ENCODE measurements at regions not wholly inside any gene's neighbourhood (a gene's known extent, or its start where the extent isn't known, plus 50 kb on each side); places are given as distances from the start of the nearest gene placed in this dataset.
"Not testable (repeated sequence)": the region's sequence is repeated elsewhere in the genome, so short reads cannot be mapped to it uniquely, and the experiment has no call there.

DNA sequence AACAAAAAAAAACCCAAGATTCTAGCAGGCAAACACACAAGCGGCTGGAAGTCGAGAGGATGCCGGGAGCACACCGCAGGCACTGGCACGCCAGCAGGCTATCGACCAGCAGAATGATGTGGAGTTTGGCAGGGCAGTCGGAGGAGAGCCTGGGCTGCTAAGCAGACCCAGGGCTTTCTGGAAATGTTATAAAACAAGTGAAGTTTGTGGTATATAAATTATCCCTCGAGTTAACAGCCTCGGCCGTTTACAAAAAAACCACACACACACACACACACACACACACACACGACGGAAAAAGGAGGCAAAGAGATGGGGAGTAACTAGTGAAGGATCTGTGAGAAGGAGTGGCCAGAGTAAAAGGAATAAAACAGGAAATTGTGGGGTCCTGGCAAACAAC is 87.2 kb upstream of the IVNS1ABP start:
- no peak for DNase-seq (ENCODE audit: low read depth in 2 of 2)

DNA sequence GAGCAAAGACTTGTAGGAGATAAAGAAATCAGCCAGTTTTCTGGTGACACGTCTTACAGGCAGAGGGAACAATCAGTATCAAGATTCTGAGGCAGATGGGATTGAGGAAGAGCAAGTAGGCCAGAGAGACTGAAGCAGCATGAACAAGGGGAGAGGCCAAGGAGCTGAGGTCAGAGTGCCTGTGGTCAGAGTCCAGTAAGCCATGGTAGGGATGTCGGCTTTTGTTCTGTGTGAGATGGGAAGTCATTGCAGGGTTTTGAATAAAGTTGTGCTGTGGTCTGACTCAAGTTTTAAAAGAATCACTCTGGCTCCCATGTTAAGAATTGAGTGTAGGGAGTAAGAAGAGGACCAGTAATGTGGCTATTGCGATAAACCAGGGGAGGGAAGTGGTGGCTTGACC is 85.9 kb upstream of the IVNS1ABP start:
- no peak for DNase-seq (ENCODE audit: low read depth in 2 of 2)

DNA sequence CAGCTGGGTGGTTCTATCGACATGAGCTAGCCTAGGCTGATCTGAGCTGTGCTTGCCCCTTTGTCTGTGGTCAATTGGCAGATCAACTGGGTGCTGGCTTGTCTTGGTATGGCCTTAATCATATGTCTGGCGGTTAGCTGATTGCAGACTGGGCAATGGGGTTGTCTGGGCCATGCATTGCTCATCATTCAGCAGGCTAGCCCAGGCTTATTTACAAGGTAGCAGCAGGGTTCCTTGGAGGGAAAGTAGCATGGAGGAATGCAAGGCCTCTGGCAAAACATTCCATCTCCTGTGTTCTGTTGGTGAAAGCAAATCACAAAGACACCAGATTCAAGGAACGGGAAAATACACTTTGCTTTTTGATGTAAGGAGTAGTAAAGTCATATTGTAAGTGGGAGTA is 84.0 kb upstream of the IVNS1ABP start:
- DNase-seq (ENCODE audit: low read depth in 2 of 2): no peak

DNA sequence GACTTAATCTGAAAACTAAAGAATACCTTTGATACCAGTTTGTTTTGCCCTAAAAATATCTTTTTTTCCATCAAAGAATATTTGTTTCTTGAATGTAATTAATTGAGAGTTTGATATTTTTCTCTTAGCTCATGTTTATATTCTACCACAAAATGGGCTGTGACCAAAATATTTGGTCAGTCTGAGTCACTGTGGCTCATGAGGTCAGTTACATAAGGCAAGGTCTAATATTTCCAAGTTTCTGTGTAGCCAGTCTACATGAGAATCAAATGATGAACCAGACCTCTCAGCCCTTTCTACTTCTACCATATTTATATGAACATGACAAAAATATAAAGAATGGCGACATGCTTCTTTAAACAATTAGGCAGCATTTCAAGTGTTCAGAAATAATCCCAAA is 83.0 kb upstream of the IVNS1ABP start:
- DNase-seq (ENCODE audit: low read depth in 2 of 2): no peak

DNA sequence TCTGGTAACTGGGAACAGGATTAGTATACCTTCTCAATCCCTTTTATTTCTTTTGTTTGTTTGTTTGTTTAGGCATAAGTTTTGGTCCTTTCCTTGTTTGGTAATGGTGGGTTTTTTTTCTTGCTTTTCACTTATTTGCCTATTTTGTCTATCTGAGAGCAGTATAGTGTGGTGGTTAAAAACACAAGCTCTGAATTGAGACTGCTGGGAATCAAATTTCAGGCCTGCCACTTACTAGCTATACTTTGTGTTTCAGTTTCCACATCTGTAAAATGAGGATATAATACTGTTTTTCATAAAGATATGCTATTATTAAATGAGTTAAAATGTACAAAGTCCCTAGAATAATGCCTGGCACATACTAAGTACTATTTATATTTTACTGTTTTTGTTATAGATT is 81.6 kb upstream of the IVNS1ABP start:
- DNase-seq (ENCODE audit: low read depth in 2 of 2): no peak

DNA sequence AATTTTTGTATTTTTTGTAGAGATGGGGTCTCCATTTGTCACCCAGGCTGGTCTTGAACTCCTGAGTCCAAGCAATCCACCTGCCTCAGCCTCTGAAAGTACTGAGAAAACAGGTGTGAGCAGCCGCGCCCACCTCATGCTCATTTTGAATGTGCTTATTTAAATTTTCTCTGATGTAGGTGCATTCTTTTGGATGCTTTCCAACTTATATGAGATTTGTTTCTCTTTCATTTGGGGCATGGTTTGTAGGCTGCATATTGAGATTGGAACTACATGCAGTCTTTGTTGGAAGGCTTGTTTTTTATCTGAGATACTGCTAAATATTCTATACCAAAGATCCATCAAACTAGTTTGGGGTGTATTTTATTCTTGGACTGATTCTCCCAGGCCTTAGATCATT is 81.0 kb upstream of the IVNS1ABP start:
- no peak for DNase-seq (ENCODE audit: low read depth in 2 of 2)

DNA sequence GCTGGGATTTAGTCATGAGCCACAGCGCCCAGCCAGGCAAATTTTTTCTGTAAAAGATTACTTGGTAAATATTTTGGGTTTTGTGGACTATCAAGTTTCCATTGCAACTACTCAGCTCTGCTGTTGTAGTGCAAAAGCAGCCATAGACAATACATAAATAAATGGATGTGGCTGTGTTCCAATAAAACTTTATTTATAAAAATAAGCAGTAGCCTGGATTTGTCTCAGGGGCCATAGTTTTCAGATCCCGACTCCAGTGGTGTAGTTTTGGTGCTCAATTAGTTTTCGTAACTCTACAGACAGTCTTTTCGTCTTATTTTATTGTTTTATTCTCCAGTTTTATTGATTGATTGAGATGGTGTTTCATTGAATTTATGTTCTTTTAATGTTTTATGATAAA is 80.1 kb upstream of the IVNS1ABP start:
- DNase-seq (ENCODE audit: low read depth in 2 of 2): no peak

DNA sequence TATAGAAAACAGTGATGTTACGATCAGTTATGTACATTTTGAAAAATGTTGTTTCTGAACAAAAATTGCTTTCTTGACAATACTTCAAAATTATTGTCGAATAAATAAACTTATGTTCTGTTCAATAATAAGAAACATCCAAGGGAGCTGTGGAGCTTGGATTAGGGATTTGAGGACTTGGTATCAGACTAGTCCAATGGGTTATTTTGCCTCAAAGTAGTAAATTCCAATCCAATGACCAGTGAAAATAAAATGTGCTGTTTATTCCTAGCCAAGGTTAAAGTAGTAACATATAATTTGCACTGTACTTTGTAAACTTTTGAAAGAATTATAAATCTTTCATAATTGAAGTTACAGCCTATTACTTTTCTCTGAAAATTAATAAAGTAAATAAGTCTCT is 79.1 kb upstream of the IVNS1ABP start:
- no peak for DNase-seq (ENCODE audit: low read depth in 2 of 2)

DNA sequence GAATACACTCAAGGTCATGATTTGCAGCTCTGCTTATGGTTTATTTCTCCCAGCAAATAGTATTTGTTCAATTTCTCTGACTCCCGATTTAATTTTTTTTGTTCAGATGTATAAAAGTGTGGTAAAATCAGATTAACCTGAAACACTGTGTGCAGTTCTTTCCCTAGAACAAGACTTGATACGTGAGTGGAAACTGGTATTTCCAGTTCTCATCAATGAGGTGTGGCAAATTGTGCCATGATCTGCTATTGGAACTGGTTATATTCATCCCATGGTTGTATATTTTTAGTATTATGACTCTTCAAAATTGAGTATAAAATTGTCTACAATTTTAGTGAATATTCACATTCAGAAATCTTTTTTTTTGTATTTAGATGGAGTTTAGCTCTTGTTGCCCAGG is 76.8 kb upstream of the IVNS1ABP start:
- DNase-seq (ENCODE audit: low read depth in 2 of 2): no peak

DNA sequence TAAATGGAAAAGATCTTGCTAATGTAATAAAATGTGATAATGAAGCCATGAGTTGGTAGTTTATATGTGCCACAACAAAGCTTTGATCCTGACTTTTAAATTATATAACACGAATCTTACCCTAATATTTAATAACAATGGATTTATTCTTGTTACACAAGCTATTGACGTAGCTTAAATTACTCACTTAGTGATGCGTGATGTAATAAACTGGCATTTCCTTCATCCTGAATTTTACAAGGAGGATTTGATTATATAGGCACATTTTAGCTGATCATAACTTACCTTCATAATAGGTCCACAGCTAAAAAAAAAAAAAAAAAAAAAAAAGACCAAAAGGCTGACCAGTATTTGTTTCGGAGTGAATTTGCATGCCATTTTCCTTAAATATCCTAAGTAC is 76.2 kb upstream of the IVNS1ABP start:
- DNase-seq (ENCODE audit: low read depth in 2 of 2): no peak

DNA sequence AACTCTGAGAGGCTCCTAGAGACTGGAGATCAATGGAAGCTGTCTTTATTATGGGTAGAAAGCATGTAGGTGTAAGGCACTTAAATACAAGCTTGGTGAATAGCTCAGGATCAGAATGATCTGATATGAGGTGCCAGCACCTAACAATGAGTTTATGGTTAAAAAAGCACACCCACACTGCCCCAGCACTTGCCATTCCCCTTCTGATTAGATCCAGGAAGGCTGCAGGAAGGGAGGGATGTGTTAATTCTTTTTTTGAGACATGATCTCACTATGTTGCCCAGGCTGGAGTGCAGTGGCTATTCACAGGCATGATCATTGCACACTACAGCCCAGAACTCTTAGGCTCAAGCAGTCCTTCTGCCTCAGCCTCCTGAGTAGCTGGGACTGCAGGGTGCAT is 71.8 kb upstream of the IVNS1ABP start:
- DNase-seq (ENCODE audit: low read depth in 2 of 2): no peak

DNA sequence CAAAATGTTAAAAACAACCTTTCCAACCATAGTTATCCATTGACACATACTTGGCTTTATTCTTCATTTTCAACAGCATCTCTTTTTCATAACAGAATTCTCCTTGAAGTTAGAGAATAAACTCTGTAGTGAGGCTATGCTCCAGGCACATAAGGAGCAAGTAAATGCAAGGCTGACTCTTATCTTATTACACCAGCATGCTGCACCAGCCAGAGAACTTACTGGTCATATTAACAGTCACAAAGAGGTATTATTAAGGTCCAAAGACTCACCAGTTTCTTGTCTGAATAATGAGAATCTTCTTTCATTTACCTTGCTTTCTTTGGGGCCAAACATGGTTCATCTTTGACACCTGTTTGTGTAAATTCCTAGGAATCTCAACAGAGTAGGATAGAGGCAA is 71.3 kb upstream of the IVNS1ABP start:
- no peak for DNase-seq (ENCODE audit: low read depth in 2 of 2)

DNA sequence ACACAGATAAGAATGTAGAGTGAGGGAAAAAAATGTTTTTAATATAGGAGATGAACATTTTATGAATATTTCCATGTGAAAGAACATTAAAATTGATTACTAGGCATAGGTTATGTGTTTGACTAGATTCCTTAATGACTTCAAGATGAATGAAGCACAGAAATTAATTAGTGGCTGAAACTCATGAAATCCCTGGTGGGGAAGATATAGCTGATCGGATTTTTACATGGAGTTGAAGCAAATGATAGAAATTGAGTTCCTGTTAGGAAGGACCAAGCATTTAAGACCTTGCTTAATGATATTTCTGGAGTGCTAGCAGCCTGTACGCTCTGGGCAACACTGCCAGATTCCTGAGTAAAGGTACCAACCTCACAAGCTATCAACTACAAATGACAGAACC is 68.9 kb upstream of the IVNS1ABP start:
- DNase-seq (ENCODE audit: low read depth in 2 of 2): no peak

DNA sequence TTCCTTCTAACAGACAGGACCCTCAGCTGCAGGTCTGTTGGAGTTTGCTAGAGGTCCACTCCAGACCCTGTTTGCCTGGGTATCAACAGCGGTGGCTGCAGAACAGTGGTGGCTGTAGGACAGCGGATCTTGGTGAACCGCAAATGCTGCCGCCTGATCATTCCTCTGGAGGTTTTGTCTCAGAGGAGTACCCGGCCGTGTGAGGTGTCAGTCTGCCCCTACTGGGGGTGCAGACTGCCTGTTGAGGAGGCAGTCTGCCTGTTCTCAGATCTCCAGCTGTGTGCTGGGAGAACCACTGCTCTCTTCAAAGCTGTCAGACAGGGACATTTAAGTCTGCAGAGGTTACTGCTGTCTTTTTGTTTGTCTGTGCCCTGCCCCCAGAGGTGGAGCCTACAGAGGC is 66.8 kb upstream of the IVNS1ABP start:
- DNase-seq (ENCODE audit: low read depth in 2 of 2): not testable (repeated sequence)

DNA sequence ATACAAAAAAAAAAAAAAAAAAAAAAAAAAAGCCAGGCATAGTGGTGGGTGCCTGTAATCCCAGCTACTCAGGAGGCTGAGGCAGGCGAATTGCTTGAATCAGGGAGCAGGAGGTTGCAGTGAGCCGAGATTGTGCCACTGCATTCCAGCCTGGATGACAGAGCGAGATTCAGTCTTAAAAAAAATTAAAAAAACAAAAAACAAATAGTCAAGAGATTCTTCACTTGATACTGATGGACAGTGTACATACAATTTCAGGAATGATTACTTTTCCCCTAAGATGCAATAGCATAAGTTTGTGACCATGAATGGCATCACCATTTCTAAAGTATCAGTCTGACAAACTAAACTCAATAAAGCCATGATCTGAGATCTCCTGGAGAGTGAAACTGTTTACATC is 60.8 kb upstream of the IVNS1ABP start:
- no peak for DNase-seq (ENCODE audit: low read depth in 2 of 2)

DNA sequence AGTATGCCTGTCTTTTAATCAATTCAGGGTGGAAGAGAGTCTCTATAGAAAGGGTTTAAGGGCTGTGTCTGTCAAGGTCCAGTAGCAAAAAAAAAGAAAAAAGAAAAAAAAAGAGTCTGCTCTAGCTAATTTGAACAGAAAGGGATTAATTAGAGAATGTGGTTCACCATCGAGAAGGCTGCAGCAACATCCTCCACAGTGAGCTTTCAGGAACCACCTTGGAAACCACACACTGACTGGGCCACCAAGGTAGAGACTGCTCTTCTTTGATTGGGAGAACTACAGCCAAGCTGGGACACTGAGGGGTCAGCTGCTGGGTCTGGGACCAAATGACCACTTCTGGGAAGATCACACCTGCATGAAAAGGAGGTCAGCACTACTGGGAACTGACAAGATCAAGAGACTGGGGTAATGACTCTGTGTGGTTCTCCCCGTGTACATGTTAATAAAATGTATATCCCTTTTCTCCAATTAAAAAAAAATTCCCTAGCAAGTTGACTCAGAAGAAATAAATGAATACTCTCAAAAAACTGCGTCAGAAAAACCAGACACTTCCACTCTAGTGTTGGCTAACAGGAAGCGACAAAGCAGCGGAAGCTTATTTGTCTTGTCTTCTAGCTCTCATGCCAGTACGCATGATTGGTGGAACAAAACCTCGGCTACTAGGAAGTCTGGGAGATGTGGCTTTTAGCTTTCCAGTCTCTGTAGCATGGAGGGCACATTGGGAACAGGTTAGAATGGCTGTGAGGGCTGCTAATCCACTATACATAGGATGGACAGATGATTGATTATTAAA is 60.0 kb upstream of the IVNS1ABP start:
- DNase-seq (ENCODE audit: low read depth in 2 of 2): no peak

DNA sequence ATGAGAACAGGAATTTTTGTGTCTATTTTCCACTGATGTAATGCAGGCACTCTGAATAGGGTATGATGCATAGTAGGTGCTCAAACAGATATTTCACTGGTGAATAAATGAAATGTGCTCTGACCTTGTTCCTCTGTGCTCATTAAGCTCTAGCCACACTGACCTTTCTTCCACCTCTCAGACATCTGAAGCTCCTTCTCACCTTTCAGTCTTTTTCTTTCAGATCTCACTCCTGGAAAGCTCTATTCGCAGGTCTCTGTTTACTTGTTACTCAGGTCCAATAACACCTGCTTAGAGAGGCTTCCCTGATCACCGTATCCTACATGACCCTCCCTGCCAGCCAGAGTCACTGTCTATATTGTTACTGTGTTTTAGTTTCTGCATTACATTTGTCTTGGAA is 59.2 kb upstream of the IVNS1ABP start:
- DNase-seq (ENCODE audit: low read depth in 2 of 2): no peak

DNA sequence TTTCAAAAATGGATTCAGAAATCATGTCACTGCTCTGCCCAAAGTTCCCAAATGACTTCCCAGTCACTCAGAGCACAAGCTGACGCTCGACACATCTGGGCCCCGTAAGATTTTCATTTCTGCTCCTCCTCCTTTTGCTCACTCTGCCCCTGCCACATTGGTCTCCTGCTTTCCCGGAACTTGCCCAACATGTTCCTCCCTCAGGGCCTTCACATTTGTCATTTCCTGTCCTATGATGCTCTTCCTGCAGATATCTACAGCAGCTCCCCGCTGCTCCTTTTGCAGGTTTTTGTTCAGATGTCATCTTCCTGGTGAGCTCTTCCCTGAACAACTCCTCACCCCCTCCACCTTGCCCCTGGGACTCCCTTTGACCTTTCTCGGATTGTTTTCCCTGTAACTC is 58.5 kb upstream of the IVNS1ABP start:
- no peak for DNase-seq (ENCODE audit: low read depth in 2 of 2)

DNA sequence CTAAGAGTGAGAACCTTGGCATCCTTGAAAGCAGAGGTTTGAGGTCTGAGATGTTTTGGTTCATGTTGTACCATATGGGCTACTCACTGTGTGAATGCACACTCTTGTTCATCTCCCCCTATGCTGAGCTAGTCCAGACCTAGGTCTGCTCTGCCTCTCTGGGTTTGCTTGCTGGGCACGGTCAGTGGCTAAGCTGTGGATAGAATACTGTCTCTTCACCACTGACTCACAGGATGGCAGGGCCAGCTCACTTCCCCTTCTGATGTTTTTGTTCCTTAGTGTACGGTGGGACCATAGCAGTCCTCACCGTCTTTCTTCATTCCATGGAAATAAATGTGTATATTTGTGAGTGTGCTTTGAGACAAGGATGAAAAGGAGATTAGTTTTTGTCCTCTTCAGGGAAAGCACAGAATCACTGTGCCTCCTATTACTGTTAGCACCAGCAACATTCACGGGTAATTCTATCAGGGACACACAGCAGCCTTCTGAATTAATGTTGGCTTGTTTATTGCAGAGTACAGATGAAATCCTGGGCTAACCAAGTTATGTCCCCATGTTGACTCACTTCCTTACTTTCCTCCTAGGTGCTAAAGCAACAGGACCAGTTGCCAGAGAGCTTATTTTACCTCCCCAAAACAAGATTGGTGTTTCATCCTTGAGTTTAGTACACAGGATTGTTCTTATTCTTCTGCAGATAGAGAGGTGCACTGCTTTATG is 56.9 kb upstream of the IVNS1ABP start:
- no peak for DNase-seq (ENCODE audit: low read depth in 2 of 2)

DNA sequence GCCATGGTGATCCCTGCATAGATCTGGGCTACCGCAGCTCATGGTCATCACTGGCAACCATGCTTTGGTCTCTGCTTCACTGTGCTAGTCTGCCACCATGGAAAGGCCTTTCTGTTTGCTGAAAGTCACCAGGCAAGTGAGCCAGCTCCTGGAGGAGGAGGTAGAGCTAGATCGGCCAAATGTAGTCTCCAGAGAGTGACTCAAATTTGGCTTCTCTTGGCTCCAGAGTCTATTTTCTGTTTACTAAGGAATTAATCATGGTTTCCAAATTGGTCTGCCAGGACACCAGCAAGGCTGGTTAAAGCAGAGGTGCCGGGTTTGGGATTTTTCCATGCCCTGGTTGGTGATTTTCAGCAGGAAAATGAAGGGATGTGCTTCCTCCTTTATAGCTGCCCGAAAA is 52.7 kb upstream of the IVNS1ABP start:
- no peak for DNase-seq (ENCODE audit: low read depth in 2 of 2)

DNA sequence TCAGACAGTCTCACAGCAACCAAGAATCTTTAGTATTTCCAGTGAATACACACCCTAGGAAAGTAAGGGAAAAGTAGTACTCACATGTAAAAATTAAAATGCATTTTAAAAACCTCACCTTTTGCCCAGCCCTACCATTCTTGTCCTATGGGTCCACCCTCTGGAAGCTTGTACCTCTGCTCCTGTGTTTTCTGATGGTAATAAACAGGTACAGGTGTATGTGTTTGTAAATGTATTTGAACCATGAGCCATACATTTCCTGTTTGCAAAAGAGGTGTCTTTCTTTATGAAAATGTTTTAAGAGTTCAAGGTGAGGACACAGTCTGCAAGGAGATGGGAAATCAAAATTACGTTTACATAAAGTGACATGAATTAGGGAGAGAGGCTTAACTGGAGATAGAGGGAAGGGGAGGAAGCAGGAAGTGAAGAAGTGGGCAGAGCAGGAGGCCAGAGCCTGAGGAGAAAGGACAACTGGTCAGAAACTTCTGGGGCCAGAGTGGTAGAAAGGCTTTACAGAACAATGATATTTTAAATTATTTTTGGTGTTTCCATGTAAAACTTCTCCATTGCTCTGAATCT is 52.0 kb upstream of the IVNS1ABP start:
- DNase-seq (ENCODE audit: low read depth in 2 of 2): no peak

DNA sequence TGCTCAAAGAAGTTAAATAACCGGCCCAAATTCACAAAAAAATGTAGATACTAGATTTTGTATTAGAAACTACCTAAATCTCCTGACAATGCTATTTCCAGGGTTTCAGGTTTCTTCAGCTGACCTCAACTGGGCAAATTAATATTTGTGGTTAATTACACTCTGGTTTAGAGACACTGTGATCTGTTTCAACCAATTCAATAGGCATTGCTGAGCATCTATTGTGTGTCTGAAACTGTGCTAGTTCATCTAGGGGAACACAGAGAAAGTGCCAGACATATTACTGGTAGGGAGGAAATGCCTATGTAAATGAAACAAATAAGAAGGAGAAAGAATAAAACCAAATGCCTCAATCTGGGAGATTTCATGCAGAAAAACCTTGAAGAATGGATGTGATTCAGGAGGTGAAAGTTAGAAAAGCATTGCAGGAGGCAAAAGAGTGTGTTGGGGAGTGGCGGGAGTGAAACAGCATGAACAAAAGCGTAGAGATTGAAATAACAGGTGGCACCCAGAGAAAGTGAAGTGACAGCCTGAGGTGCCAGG is 51.3 kb upstream of the IVNS1ABP start:
- no peak for DNase-seq (ENCODE audit: low read depth in 2 of 2)

DNA sequence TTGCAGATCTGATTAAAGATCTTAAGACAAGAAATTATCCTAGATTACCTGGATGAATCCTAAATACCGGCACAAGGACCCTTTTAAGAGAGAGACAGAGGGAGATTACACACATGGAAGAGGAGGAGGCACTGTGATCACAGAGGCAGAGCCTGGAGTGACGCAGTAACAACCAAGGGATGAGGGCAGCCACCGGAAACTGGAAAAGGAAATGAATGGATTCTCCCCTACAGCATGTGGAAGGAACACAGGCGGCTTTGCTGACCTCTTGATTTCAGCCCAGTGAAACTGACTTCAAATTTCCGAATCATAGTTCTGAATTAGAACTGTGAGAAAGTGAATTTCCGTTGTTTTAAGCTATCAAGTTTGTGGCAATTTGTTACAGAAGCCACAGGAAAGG is 50.2 kb upstream of the IVNS1ABP start:
- no peak for DNase-seq (ENCODE audit: low read depth in 2 of 2)

All from stimulated activated CD8-positive, alpha-beta memory T cell treated with anti-CD3 and anti-CD28 coated beads, Interleukin-7, amount 100 ng/mL, for 4 hours (primary cell).